Chondrocyte (in vitro differentiated cells): ENCODE measurements at regions not wholly inside any gene's neighbourhood (a gene's known extent, or its start where the extent isn't known, plus 50 kb on each side); places are given as distances from the start of the nearest gene placed in this dataset.

ENCODE experiments used
- DNase-seq: peaks from one replicate; pipeline ENCODE4 v3.0.0; 2021; ENCODE audit warnings: mixed read lengths, low spot score
- H3K27ac Mint-ChIP-seq: one replicate; pipeline ENCODE4 v1.8.0; 2021; ENCODE audit warnings: mild to moderate bottlenecking, moderate library complexity, mixed read lengths; ENCODE audit not compliant: unreplicated experiment
- H3K27me3 Mint-ChIP-seq: 2 replicates; pipeline ENCODE4 v1.8.0; 2021; ENCODE audit warnings: low read depth, mixed read lengths
- H3K36me3 Mint-ChIP-seq: 2 replicates; pipeline ENCODE4 v1.8.0; 2021; ENCODE audit warnings: low read depth, mixed read lengths
- H3K4me1 Mint-ChIP-seq: 2 replicates; pipeline ENCODE4 v1.8.0; 2021; ENCODE audit warnings: low read depth, mild to moderate bottlenecking, mixed read lengths
- H3K4me3 Mint-ChIP-seq: one replicate; pipeline ENCODE4 v1.8.0; 2021; ENCODE audit warnings: mild to moderate bottlenecking, moderate library complexity, mixed read lengths; ENCODE audit not compliant: unreplicated experiment
- H3K9me3 Mint-ChIP-seq: 2 replicates; pipeline ENCODE4 v1.8.0; 2021; ENCODE audit warnings: low read depth, mixed read lengths
- CTCF ChIP-seq: fragments of 200-600 bp; sonication (generic); IDR thresholded peaks from 2 replicates; pipeline ENCODE4 v1.5.0; 2021; ENCODE audit warnings: antibody characterized with exemption, mild to moderate bottlenecking, moderate library complexity

GRCh38 chr1:95406279-95406678, 172.3 kb downstream of the RWDD3 start:
- Mint-ChIP-seq H3K9me3 (peaks cover 8% of the 10 kb centered on the region), H3K27me3 (peaks cover 37% of the 10 kb centered on the region), H3K4me1 (no peaks in the 10 kb centered on the region), H3K27ac (no peak overlapping the region), H3K36me3 (no peaks in the 10 kb centered on the region), H3K4me3 (no peak overlapping the region)
- TF ChIP-seq CTCF: no peak
- DNase-seq: no peak

GRCh38 chr1:95407131-95407885, 173.3 kb downstream of the RWDD3 start:
- peaks cover 38% of the 10 kb centered on the region for H3K27me3 Mint-ChIP-seq
- no peaks in the 10 kb centered on the region for H3K4me1 Mint-ChIP-seq
- DNase-seq: no peak
- no peak overlapping the region for H3K27ac Mint-ChIP-seq
- TF ChIP-seq CTCF: no peak
- H3K9me3 Mint-ChIP-seq: peaks cover 8% of the 10 kb centered on the region
- H3K36me3 Mint-ChIP-seq: no peaks in the 10 kb centered on the region
- H3K4me3 Mint-ChIP-seq: no peak overlapping the region

GRCh38 chr1:95407886-95408291, 173.9 kb downstream of the RWDD3 start:
- peaks cover 8% of the 10 kb centered on the region for H3K9me3 Mint-ChIP-seq
- H3K4me1 Mint-ChIP-seq: no peaks in the 10 kb centered on the region
- DNase-seq: no peak
- H3K4me3 Mint-ChIP-seq: no peak overlapping the region
- no peak for TF ChIP-seq CTCF
- peaks cover 38% of the 10 kb centered on the region for H3K27me3 Mint-ChIP-seq
- no peak overlapping the region for H3K27ac Mint-ChIP-seq
- no peaks in the 10 kb centered on the region for H3K36me3 Mint-ChIP-seq

GRCh38 chr1:95408507-95409136, 174.6 kb downstream of the RWDD3 start:
- Mint-ChIP-seq H3K27me3 (peaks cover 38% of the 10 kb centered on the region), H3K9me3 (peaks cover 1% of the 10 kb centered on the region), H3K36me3 (no peaks in the 10 kb centered on the region), H3K4me1 (no peaks in the 10 kb centered on the region), H3K4me3 (no peak overlapping the region), H3K27ac (no peak overlapping the region)
- no peak for DNase-seq
- no peak for TF ChIP-seq CTCF

GRCh38 chr1:95409276-95409675, 175.3 kb downstream of the RWDD3 start:
- H3K4me3 Mint-ChIP-seq: no peak overlapping the region
- peaks cover 38% of the 10 kb centered on the region for H3K27me3 Mint-ChIP-seq
- no peaks in the 10 kb centered on the region for H3K4me1 Mint-ChIP-seq
- no peaks in the 10 kb centered on the region for H3K9me3 Mint-ChIP-seq
- TF ChIP-seq CTCF: no peak
- H3K27ac Mint-ChIP-seq: no peak overlapping the region
- no peak for DNase-seq
- H3K36me3 Mint-ChIP-seq: no peaks in the 10 kb centered on the region
